ENCODE measurements at regions not wholly inside any gene's neighbourhood (a gene's known extent, or its start where the extent isn't known, plus 50 kb on each side); places are given as distances from the start of the nearest gene placed in this dataset.

GRCh38 chr22:19648419-19648929 lies 65.8 kb upstream of the SEPTIN5 start:
- no peak for TF ChIP-seq CTCF (conservative IDR thresholded peaks at IDR 0.05 in 1 of 2, IDR thresholded peaks at IDR 0.05 in 1 of 2; ENCODE audit: low read depth in 1 of 2, low read length in 2 of 2)
- TF ChIP-seq EZH2 (IDR thresholded peaks at IDR 0.05; ENCODE audit: low read length, missing control alignments), result no peak
- no peaks in the 10 kb centered on the region for H3K79me2 ChIP-seq (ENCODE audit: control insufficient read depth, insufficient read depth, low read length)
- peaks cover 3% of the 10 kb centered on the region for H3K27me3 ChIP-seq (ENCODE audit: control insufficient read depth, insufficient read depth, low read length)
- no peak overlapping the region for H2AFZ ChIP-seq (ENCODE audit: low read length)
- H3K4me2 ChIP-seq (ENCODE audit: extremely low read depth, insufficient read depth, low read length), result no peak overlapping the region
- no peak overlapping the region for H3K27ac ChIP-seq (ENCODE audit: insufficient read depth, low read length)
- no peaks in the 10 kb centered on the region for H3K9me3 ChIP-seq (ENCODE audit: control insufficient read depth, insufficient read depth, low read depth, low read length)
- H3K36me3 ChIP-seq (ENCODE audit: control insufficient read depth, insufficient read depth, low read length), result no peaks in the 10 kb centered on the region
- no peaks in the 10 kb centered on the region for H4K20me1 ChIP-seq (ENCODE audit: control insufficient read depth, extremely low read depth, insufficient read depth, low read length)
- no peak overlapping the region for H3K4me3 ChIP-seq (replicated peaks in 1 of 4; ENCODE audit: control extremely low read depth in 1 of 4, insufficient read depth in 1 of 4, low read depth in 3 of 4, low read length in 4 of 4)
- H3K4me1 ChIP-seq (ENCODE audit: control insufficient read depth, extremely low read depth, insufficient read depth, low read length), result no peaks in the 10 kb centered on the region
- peak in 1 of 2 donors; percentile 11 for DNase-seq (ENCODE audit: low read depth in 2 of 2)
- H3K9ac ChIP-seq (ENCODE audit: insufficient read depth, low read length), result no peak overlapping the region

- DNase-seq (ENCODE audit: low read depth in 2 of 2), result no peak
- H4K20me1 ChIP-seq (ENCODE audit: control insufficient read depth, extremely low read depth, insufficient read depth, low read length), result no peaks in the 10 kb centered on the region
- peaks cover 3% of the 10 kb centered on the region for H3K27me3 ChIP-seq (ENCODE audit: control insufficient read depth, insufficient read depth, low read length)
- no peaks in the 10 kb centered on the region for H3K9me3 ChIP-seq (ENCODE audit: control insufficient read depth, insufficient read depth, low read depth, low read length)
- no peak overlapping the region for H2AFZ ChIP-seq (ENCODE audit: low read length)
- no peaks in the 10 kb centered on the region for H3K36me3 ChIP-seq (ENCODE audit: control insufficient read depth, insufficient read depth, low read length)
- H3K79me2 ChIP-seq (ENCODE audit: control insufficient read depth, insufficient read depth, low read length), result no peaks in the 10 kb centered on the region
- no peak overlapping the region for H3K4me3 ChIP-seq (replicated peaks in 1 of 4; ENCODE audit: control extremely low read depth in 1 of 4, insufficient read depth in 1 of 4, low read depth in 3 of 4, low read length in 4 of 4)
- H3K9ac ChIP-seq (ENCODE audit: insufficient read depth, low read length), result no peak overlapping the region
- no peak overlapping the region for H3K4me2 ChIP-seq (ENCODE audit: extremely low read depth, insufficient read depth, low read length)
- no peaks in the 10 kb centered on the region for H3K4me1 ChIP-seq (ENCODE audit: control insufficient read depth, extremely low read depth, insufficient read depth, low read length)
- TF ChIP-seq CTCF (conservative IDR thresholded peaks at IDR 0.05 in 1 of 2, IDR thresholded peaks at IDR 0.05 in 1 of 2; ENCODE audit: low read depth in 1 of 2, low read length in 2 of 2) (no peak), EZH2 (IDR thresholded peaks at IDR 0.05; ENCODE audit: low read length, missing control alignments) (no peak)
- no peak overlapping the region for H3K27ac ChIP-seq (ENCODE audit: insufficient read depth, low read length)
Observed at GRCh38 chr22:19652316-19652715, 62.0 kb upstream of the SEPTIN5 start.

- Histone ChIP-seq H3K27me3 (ENCODE audit: control insufficient read depth, insufficient read depth, low read length) (peaks cover 3% of the 10 kb centered on the region), H3K27ac (ENCODE audit: insufficient read depth, low read length) (no peak overlapping the region), H3K4me1 (ENCODE audit: control insufficient read depth, extremely low read depth, insufficient read depth, low read length) (no peaks in the 10 kb centered on the region), H3K9ac (ENCODE audit: insufficient read depth, low read length) (no peak overlapping the region), H3K36me3 (ENCODE audit: control insufficient read depth, insufficient read depth, low read length) (no peaks in the 10 kb centered on the region), H3K79me2 (ENCODE audit: control insufficient read depth, insufficient read depth, low read length) (no peaks in the 10 kb centered on the region), H4K20me1 (ENCODE audit: control insufficient read depth, extremely low read depth, insufficient read depth, low read length) (no peaks in the 10 kb centered on the region), H2AFZ (ENCODE audit: low read length) (no peak overlapping the region), H3K9me3 (ENCODE audit: control insufficient read depth, insufficient read depth, low read depth, low read length) (no peaks in the 10 kb centered on the region), H3K4me3 (replicated peaks in 1 of 4; ENCODE audit: control extremely low read depth in 1 of 4, insufficient read depth in 1 of 4, low read depth in 3 of 4, low read length in 4 of 4) (no peak overlapping the region), H3K4me2 (ENCODE audit: extremely low read depth, insufficient read depth, low read length) (no peak overlapping the region)
- DNase-seq (ENCODE audit: low read depth in 2 of 2), result no peak
- TF ChIP-seq EZH2 (IDR thresholded peaks at IDR 0.05; ENCODE audit: low read length, missing control alignments) (no peak), CTCF (conservative IDR thresholded peaks at IDR 0.05 in 1 of 2, IDR thresholded peaks at IDR 0.05 in 1 of 2; ENCODE audit: low read depth in 1 of 2, low read length in 2 of 2) (no peak)
Observed at GRCh38 chr22:19654338-19654987, 59.8 kb upstream of the SEPTIN5 start.

Data from fibroblast of lung (primary cell).